ENCODE measurements at regions not wholly inside any gene's neighbourhood (a gene's known extent, or its start where the extent isn't known, plus 50 kb on each side); places are given as distances from the start of the nearest gene placed in this dataset.
A peak's percentile ranks its signal among the peaks of the same experiment; 100 is the strongest.

DNA sequence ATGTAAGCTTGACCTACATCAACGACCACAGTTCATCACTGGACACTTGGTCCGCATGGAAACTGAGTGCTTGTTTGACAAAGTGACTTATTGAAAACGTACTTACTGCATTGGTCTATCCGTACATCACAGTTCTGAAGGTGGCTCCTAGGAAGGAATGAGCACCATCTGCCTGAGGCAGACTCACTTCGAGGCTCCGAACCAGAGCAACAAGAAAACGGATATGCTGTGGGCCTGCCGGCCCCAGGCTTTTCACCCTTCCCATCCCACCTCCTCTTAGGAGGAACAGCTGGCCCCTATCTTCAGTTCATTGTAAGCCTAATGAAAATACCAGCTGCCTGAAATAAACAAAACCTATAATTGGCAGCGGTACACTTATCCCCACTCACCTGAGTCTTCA is 67.2 kb upstream of the TSLP start:
- no peak for DNase-seq (ENCODE audit: low spot score)

DNA sequence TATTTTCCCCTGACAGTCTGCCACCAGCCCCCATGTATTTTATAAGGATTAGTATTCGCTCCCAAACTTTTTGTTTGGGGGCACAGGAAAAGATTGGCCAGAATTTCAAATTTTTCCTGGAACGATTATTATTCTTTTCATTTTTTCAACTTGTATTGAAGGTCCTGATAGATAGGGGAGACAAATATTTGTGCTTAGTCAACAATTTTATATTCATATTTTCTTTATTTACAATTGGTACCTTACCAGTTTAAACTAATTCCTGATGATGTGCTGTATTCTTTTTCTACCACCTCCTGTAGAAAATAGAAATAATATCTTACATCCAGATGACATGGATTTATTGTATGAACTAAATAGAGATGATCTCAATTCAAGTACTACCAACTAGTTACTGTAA is 60.7 kb upstream of the TSLP start:
- DNase-seq (ENCODE audit: low spot score) = no peak

DNA sequence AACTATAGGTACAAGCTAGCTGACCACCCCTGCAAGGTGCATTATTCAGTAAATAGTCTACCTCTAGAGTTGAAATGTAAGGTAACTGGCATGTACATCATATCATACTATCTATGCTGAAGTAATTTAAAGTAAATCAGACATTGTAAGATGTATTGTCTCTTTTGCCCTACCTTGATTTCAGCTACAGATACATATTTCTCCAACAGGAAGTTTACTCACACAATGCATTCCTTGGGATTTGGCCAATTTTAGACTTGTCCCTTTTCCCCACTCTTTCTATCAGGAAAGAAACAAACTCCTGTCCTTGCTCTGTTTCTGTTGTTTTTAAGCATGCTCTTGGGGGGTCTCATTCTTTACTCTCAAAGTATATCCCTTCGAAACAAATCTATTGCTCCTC is 58.5 kb upstream of the TSLP start:
- DNase-seq (ENCODE audit: low spot score) = no peak

DNA sequence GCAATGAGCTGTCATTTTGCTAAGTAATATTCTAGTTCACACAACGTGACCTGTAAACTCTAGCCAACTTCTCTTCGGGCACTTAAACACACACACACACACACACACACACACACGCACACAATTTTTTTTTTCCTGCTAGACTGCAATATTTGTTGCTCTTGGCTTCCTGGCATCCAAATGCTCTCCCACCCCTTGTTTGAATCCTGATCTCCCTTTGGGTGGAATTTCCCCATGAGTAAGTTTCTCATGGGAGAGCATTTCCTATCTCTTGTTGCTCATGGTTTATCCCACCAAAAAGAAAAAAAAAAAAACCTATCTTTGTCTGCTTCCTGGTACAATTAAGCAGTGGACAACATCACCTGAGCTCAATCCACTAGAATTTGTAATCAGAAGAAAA is 54.7 kb upstream of the TSLP start:
- peak; percentile 16 for DNase-seq (ENCODE audit: low spot score)

DNA sequence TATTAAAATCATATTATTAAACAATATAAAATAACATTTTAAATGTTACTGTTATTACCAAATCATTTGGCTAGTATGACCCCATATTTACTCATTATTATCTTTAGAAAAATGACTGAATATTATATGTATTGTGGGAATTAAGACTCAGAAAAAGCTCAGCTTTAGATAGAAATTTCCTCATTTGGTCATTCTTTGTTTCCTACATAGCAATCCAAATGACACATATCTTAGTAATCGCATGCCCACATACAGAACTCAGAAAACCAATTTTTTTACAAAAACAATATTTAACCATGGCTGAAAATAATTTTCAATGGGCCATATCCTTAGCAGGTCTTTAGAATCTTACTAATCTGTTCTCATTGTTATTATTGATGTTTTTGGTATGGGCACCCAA is 53.8 kb upstream of the TSLP start:
- peak; percentile 9 for DNase-seq (ENCODE audit: low spot score)
